Psoas muscle (tissue), 7 donors: ENCODE measurements at regions not wholly inside any gene's neighbourhood (a gene's known extent, or its start where the extent isn't known, plus 50 kb on each side); places are given as distances from the start of the nearest gene placed in this dataset.

Experiments
- ATAC-seq, 4 donors: fragments of 200-7000 bp; cut with Tn5 transposase; one replicate each; pipeline ENCODE4 v1.9.1; 2020; ENCODE audit warnings: moderate library complexity in 3 of 4, mild to moderate bottlenecking in 2 of 4
- DNase-seq, 2 donors: peaks; one replicate each; pipeline ENCODE4 v3.0.0-alpha.2; 2020
- H3K27ac ChIP-seq: fragments of 200-600 bp; one replicate; pipeline ENCODE4 v1.8.0; 2022
- H3K27me3 ChIP-seq, 3 donors: fragments of 200-600 bp in 1 of 3; one replicate each; pipeline versions ENCODE4 v1.6.1 to v1.8.0; 2013 to 2022; ENCODE audit warnings: low read length in 2 of 3, mild to moderate bottlenecking in 2 of 3, moderate library complexity in 1 of 3; ENCODE audit not compliant: insufficient read depth in 3 of 3
- H3K36me3 ChIP-seq, 2 donors: fragments of 200-600 bp in 1 of 2; one replicate each; pipeline versions ENCODE4 v1.6.1 to v1.8.0; 2013 to 2022; ENCODE audit warnings: low read depth in 1 of 2, mild to moderate bottlenecking in 1 of 2, moderate library complexity in 1 of 2; ENCODE audit not compliant: insufficient read depth in 1 of 2
- H3K4me1 ChIP-seq: fragments of 200-600 bp; one replicate; pipeline ENCODE4 v1.8.0; 2022
- H3K4me3 ChIP-seq: fragments of 200-600 bp; one replicate; pipeline ENCODE4 v1.8.0; 2022; ENCODE audit warnings: mild to moderate bottlenecking
- H3K9me3 ChIP-seq: fragments of 200-600 bp; one replicate; pipeline ENCODE4 v1.8.0; 2022
- CTCF ChIP-seq: fragments of 200-600 bp; IDR thresholded peaks from one replicate; pipeline ENCODE4 v1.8.0; 2022; ENCODE audit warnings: antibody characterized with exemption
- WGBS, 3 donors: extraction: QIAGEN DNeasy Blood & Tissue Kit; methylation state at CpG; one replicate each; pipeline versions ENCODE4 v1.1.6 to v1.1.7; 2013; 5-methylcytosine and 5-hydroxymethylcytosine counted together
- intact Hi-C, 2 donors: fragments of 100-400 bp; cut with DNase I; formaldehyde crosslinking; loops; one replicate each; pipeline versions ENCODE4 v1.11.0 to v1.14.2; 2022
- donor health status: healthy with polysubstance abuse.
- donor health status: DM: no; HTN: no; CAD: no; lungs with moderate emphysema.
- donor health status: Bipolar disorder and iron deficiency.
- donor health status: healthy.
- donor health status: DM: yes; HTN: yes; CAD: no.
- donor health status: DM: no; HTN: no; CAD: no.
- donor health status: DM: yes; HTN: yes; CAD: no.

- 46 to 70% (median 56%) methylated on average over 7 of the region's 7 CpGs for WGBS, 3 donors
- no peaks in the 10 kb centered on the region for H3K36me3 ChIP-seq
- intact Hi-C loops: no loop called here
- no peaks in the 10 kb centered on the region for H3K9me3 ChIP-seq
- H3K27ac ChIP-seq: no peak overlapping the region
- TF ChIP-seq CTCF: no peak
- H3K4me1 ChIP-seq: peaks cover 17% of the 10 kb centered on the region
- H3K4me3 ChIP-seq: no peak overlapping the region
- DNase-seq (no peak), ATAC-seq (no peak)
- H3K27me3 ChIP-seq: no peaks in the 10 kb centered on the region
These were observed 140.8 kb downstream of the DDX1 start for GRCh38 chr2:15732341-15733077.

- Histone ChIP-seq H3K27me3 (no peaks in the 10 kb centered on the region), H3K4me3 (no peak overlapping the region), H3K9me3 (no peaks in the 10 kb centered on the region), H3K27ac (no peak overlapping the region), H3K4me1 (peaks cover 17% of the 10 kb centered on the region), H3K36me3 (no peaks in the 10 kb centered on the region)
- TF ChIP-seq CTCF: no peak
- peak in 1 of 4 donors; percentile 24 for ATAC-seq
- 29 to 45% (median 32%) methylated on average over 11 of the region's 11 CpGs for WGBS, 3 donors
- DNase-seq: no peak
- intact Hi-C loops: no loop called here
These were observed 142.4 kb downstream of the DDX1 start for GRCh38 chr2:15733867-15734673.

- no peaks in the 10 kb centered on the region for H3K36me3 ChIP-seq
- H3K27ac ChIP-seq: no peak overlapping the region
- no peaks in the 10 kb centered on the region for H3K27me3 ChIP-seq
- H3K4me1 ChIP-seq: peaks cover 17% of the 10 kb centered on the region
- DNase-seq: no peak
- intact Hi-C loops: no loop called here
- H3K4me3 ChIP-seq: no peak overlapping the region
- TF ChIP-seq CTCF: no peak
- no peak for ATAC-seq
- H3K9me3 ChIP-seq: no peaks in the 10 kb centered on the region
- 70 to 82% (median 78%) methylated on average over 5 of the region's 5 CpGs for WGBS, 3 donors
These were observed 143.2 kb downstream of the DDX1 start for GRCh38 chr2:15734674-15735483.

- intact Hi-C loops: no loop called here
These were observed 144.0 kb downstream of the DDX1 start for GRCh38 chr2:15735484-15736326.

More at GRCh38 chr2:15735484-15736326, 144.0 kb downstream of the DDX1 start:
- Histone ChIP-seq H3K4me3 (no peak overlapping the region), H3K36me3 (no peaks in the 10 kb centered on the region), H3K27ac (no peak overlapping the region), H3K4me1 (peaks cover 11% of the 10 kb centered on the region), H3K9me3 (no peaks in the 10 kb centered on the region), H3K27me3 (no peaks in the 10 kb centered on the region)
- 94 to 95% (median 95%) methylated on average over 6 of the region's 6 CpGs for WGBS, 3 donors
- no peak for ATAC-seq
- TF ChIP-seq CTCF: no peak
- DNase-seq: no peak
